H1 (cell line): ENCODE measurements at regions not wholly inside any gene's neighbourhood (a gene's known extent, or its start where the extent isn't known, plus 50 kb on each side); places are given as distances from the start of the nearest gene placed in this dataset.

Source experiments
- CTCF ChIA-PET: fragments of 300-600 bp; sonication (Branson Sonifier 250); formaldehyde crosslinking; loops from one replicate; lab custom pipeline; 2021; ENCODE audit not compliant: partially characterized antibody; lab: Charles Lee
- POLR2A ChIA-PET: fragments of 300-600 bp; sonication (Branson Sonifier 250); formaldehyde crosslinking; loops from one replicate; lab custom pipeline; 2021; ENCODE audit warnings: inconsistent platforms; ENCODE audit not compliant: partially characterized antibody; lab: Charles Lee
- DNase-seq, 2 experiments: peaks; one replicate each; pipeline versions ENCODE4 v3.0.0 to v3.0.0-alpha.2; 2010 to 2022; ENCODE audit warnings: low spot score in 2 of 2, low read depth in 1 of 2, mixed read lengths in 1 of 2
- FAIRE-seq: peaks from 2 replicates; lab custom pipeline; 2011; peaks lifted over from hg19 to GRCh38; lab: Jason Lieb, UNC
- H2AFZ ChIP-seq: 2 replicates; pipeline ENCODE4 v1.8.1; 2012; ENCODE audit warnings: low read length, inconsistent platforms
- H2AK5ac ChIP-seq: 2 replicates; pipeline ENCODE4 v1.6.1; 2013; ENCODE audit warnings: low read depth, low read length
- H2BK120ac ChIP-seq: replicated peaks from 2 replicates; pipeline ENCODE3; 2013; ENCODE audit warnings: low read depth, low read length, inconsistent platforms
- H2BK12ac ChIP-seq: 2 replicates; pipeline ENCODE4 v1.6.1; 2013; ENCODE audit warnings: low read depth, low read length
- H2BK15ac ChIP-seq: 2 replicates; pipeline ENCODE4 v1.6.1; 2013; ENCODE audit warnings: low read length
- H2BK20ac ChIP-seq: 2 replicates; pipeline ENCODE4 v1.6.1; 2013; ENCODE audit warnings: low read length
- H2BK5ac ChIP-seq: 2 replicates; pipeline ENCODE4 v1.6.1; 2013; ENCODE audit warnings: low read depth, low read length
- H3K14ac ChIP-seq: 2 replicates; pipeline ENCODE4 v1.6.1; 2013; ENCODE audit warnings: inconsistent platforms; ENCODE audit not compliant: insufficient read length
- H3K18ac ChIP-seq: 2 replicates; pipeline ENCODE4 v1.6.1; 2013; ENCODE audit warnings: low read length; ENCODE audit errors: extremely low read depth
- H3K23ac ChIP-seq: 2 replicates; pipeline ENCODE4 v1.6.1; 2013; ENCODE audit warnings: inconsistent platforms; ENCODE audit not compliant: insufficient read length
- H3K23me2 ChIP-seq: 2 replicates; pipeline ENCODE4 v1.6.1; 2013; ENCODE audit warnings: low read depth, low read length
- H3K27ac ChIP-seq: 2 replicates; pipeline ENCODE4 v1.6.1; 2011; ENCODE audit warnings: low read depth, low read length, inconsistent platforms
- H3K27me3 ChIP-seq, 4 experiments: replicated peaks in 1 of 4; 1 replicate in 1 of 4; 2 replicates in 3 of 4; pipeline versions ENCODE4 v1.6.1 to v1.8.1; 2011 to 2013; ENCODE audit warnings: low read length in 3 of 4, mild to moderate bottlenecking in 3 of 4, inconsistent platforms in 2 of 4, mixed read lengths in 2 of 4, moderate library complexity in 1 of 4; ENCODE audit not compliant: control insufficient read depth in 3 of 4, insufficient read depth in 3 of 4; ENCODE audit errors: extremely low read depth in 1 of 4
- H3K36me3 ChIP-seq, 4 experiments: 2 replicates each; pipeline versions ENCODE4 v1.6.1 to v1.8.1; 2011 to 2013; ENCODE audit warnings: mild to moderate bottlenecking in 4 of 4, low read length in 3 of 4, moderate library complexity in 2 of 4, control low read depth in 1 of 4, inconsistent platforms in 1 of 4; ENCODE audit not compliant: insufficient read depth in 4 of 4, control insufficient read depth in 2 of 4
- H3K4ac ChIP-seq: replicated peaks from 2 replicates; pipeline ENCODE3; 2013; ENCODE audit warnings: low read length, low read depth, mixed read lengths, inconsistent platforms; ENCODE audit not compliant: insufficient read length
- H3K4me1 ChIP-seq, 4 experiments: replicated peaks in 1 of 4; 1 replicate in 1 of 4; 2 replicates in 3 of 4; pipeline versions ENCODE4 v1.6.1 to v1.8.1; 2011 to 2013; ENCODE audit warnings: low read length in 3 of 4, inconsistent platforms in 2 of 4, mixed read lengths in 1 of 4; ENCODE audit not compliant: insufficient read depth in 4 of 4, control insufficient read depth in 3 of 4
- H3K4me2 ChIP-seq, 2 experiments: 2 replicates each; pipeline versions ENCODE4 v1.6.1 to v1.8.1; 2011 to 2013; ENCODE audit warnings: low read depth in 2 of 2, low read length in 2 of 2, control low read depth in 1 of 2, inconsistent platforms in 1 of 2, mild to moderate bottlenecking in 1 of 2; ENCODE audit not compliant: insufficient read depth in 1 of 2
- H3K4me3 ChIP-seq, 4 experiments: fragments of 200-600, 300-600 bp in 1 of 4; sonication (generic), shearing (Covaris generic), sonication (Bioruptor Twin) in 1 of 4; 2 replicates each; pipeline versions ENCODE4 v1.5.1 to v1.8.1; 2011 to 2016; ENCODE audit warnings: low read length in 4 of 4, low read depth in 3 of 4, control low read depth in 2 of 4, inconsistent platforms in 2 of 4, mild to moderate bottlenecking in 2 of 4, mixed read lengths in 1 of 4, moderate library complexity in 1 of 4; ENCODE audit not compliant: insufficient read depth in 2 of 4; ENCODE audit errors: extremely low read depth in 1 of 4
- H3K56ac ChIP-seq: replicated peaks from 2 replicates; pipeline ENCODE3; 2013; ENCODE audit warnings: low read depth, mild to moderate bottlenecking, mixed read lengths, low read length, inconsistent platforms; ENCODE audit not compliant: insufficient read length
- H3K79me1 ChIP-seq: 2 replicates; pipeline ENCODE4 v1.6.1; 2013; ENCODE audit warnings: low read depth, low read length, control low read depth
- H3K79me2 ChIP-seq, 2 experiments: 2 replicates each; pipeline versions ENCODE4 v1.6.1 to v1.8.1; 2012 to 2013; ENCODE audit warnings: low read length in 2 of 2, mild to moderate bottlenecking in 2 of 2, inconsistent platforms in 1 of 2; ENCODE audit not compliant: insufficient read depth in 2 of 2, control insufficient read depth in 1 of 2
- H3K9ac ChIP-seq, 4 experiments: replicated peaks in 1 of 4; 1 replicate in 1 of 4; 2 replicates in 3 of 4; pipeline versions ENCODE4 v1.6.1 to v1.8.1; 2011 to 2013; ENCODE audit warnings: low read depth in 3 of 4, low read length in 3 of 4, control low read depth in 2 of 4, mild to moderate bottlenecking in 2 of 4, moderate library complexity in 2 of 4, inconsistent platforms in 1 of 4; ENCODE audit errors: extremely low read depth in 1 of 4
- H3K9me3 ChIP-seq, 2 experiments: 2 replicates each; pipeline versions ENCODE4 v1.6.1 to v1.8.1; 2012 to 2013; ENCODE audit warnings: mild to moderate bottlenecking in 2 of 2, moderate library complexity in 2 of 2, control low read depth in 1 of 2, inconsistent platforms in 1 of 2, low read depth in 1 of 2, low read length in 1 of 2, mixed read lengths in 1 of 2; ENCODE audit not compliant: insufficient read depth in 2 of 2
- H4K20me1 ChIP-seq, 2 experiments: replicated peaks in 1 of 2; 2 replicates each; pipeline versions ENCODE3 to v1.8.1; 2011 to 2013; ENCODE audit warnings: inconsistent platforms in 2 of 2, low read length in 2 of 2, mild to moderate bottlenecking in 1 of 2; ENCODE audit not compliant: insufficient read depth in 2 of 2, control insufficient read depth in 1 of 2
- H4K5ac ChIP-seq: 2 replicates; pipeline ENCODE4 v1.6.1; 2013; ENCODE audit warnings: low read length, low read depth, mixed read lengths, inconsistent platforms; ENCODE audit not compliant: insufficient read length
- H4K8ac ChIP-seq: 2 replicates; pipeline ENCODE4 v1.8.0; 2013; ENCODE audit warnings: mild to moderate bottlenecking, moderate library complexity, low read length, inconsistent platforms; ENCODE audit not compliant: insufficient read depth; ENCODE audit errors: extremely low read depth
- H4K91ac ChIP-seq: replicated peaks from 2 replicates; pipeline ENCODE3; 2013; ENCODE audit warnings: low read length, mixed read lengths, inconsistent platforms; ENCODE audit not compliant: insufficient read length
- CBX8 ChIP-seq: fragments of 300-800, 300-1000 bp; sonication (generic); IDR thresholded peaks from 2 replicates; pipeline ENCODE4 v1.7.1; 2016; ENCODE audit warnings: low read depth, low read length, borderline replicate concordance
- CREB1 ChIP-seq: IDR thresholded peaks from 2 replicates; pipeline ENCODE4 v1.6.1; 2012; ENCODE audit warnings: inconsistent platforms
- CTBP2 ChIP-seq: IDR thresholded peaks from 2 replicates; pipeline ENCODE4 v1.7.0; 2011; ENCODE audit warnings: borderline replicate concordance, mild to moderate bottlenecking, moderate library complexity, mixed read lengths, low read length; ENCODE audit not compliant: insufficient read depth, insufficient read length
- E2F6 ChIP-seq: IDR thresholded peaks from 2 replicates; pipeline ENCODE4 v1.6.1; 2012; ENCODE audit warnings: inconsistent platforms
- FOSL1 ChIP-seq: IDR thresholded peaks from 2 replicates; pipeline ENCODE4 v1.6.1; 2011; ENCODE audit warnings: mild to moderate bottlenecking, low read depth, low read length, moderate library complexity; ENCODE audit not compliant: insufficient read depth
- GTF2F1 ChIP-seq: IDR thresholded peaks from 2 replicates; pipeline ENCODE4 v1.6.1; 2012; ENCODE audit warnings: low read depth, low read length, improper control_type of control experiment, borderline replicate concordance
- HDAC6 ChIP-seq: IDR thresholded peaks from one replicate; pipeline ENCODE4 v1.7.1; 2012; ENCODE audit warnings: low read depth, mild to moderate bottlenecking, inconsistent platforms, low read length, moderate library complexity
- MAX ChIP-seq: IDR thresholded peaks from 2 replicates; pipeline ENCODE4 v1.6.1; 2012; ENCODE audit warnings: inconsistent platforms
- SP1 ChIP-seq: IDR thresholded peaks from 2 replicates; pipeline ENCODE4 v1.6.1; 2011; ENCODE audit warnings: low read depth, low read length
- SP2 ChIP-seq: IDR thresholded peaks from 2 replicates; pipeline ENCODE4 v1.6.1; 2012; ENCODE audit warnings: mild to moderate bottlenecking, low read length, inconsistent platforms
- SP4 ChIP-seq: IDR thresholded peaks from 2 replicates; pipeline ENCODE4 v1.6.1; 2012; ENCODE audit warnings: low read length, inconsistent platforms
- TBP ChIP-seq: IDR thresholded peaks from 2 replicates; pipeline ENCODE4 v1.6.1; 2011; ENCODE audit warnings: low read depth, low read length, improper control_type of control experiment
- TCF12 ChIP-seq: IDR thresholded peaks from 2 replicates; pipeline ENCODE4 v1.6.1; 2011; ENCODE audit warnings: low read depth, mild to moderate bottlenecking, low read length
- WGBS, 2 experiments: shearing (Covaris generic) in 1 of 2; methylation state at CpG; one replicate each; pipeline versions ENCODE4 v1.1.6 to v1.1.7; 2013 to 2015; ENCODE audit warnings: low lambda C conversion rate in 2 of 2, mixed read lengths in 2 of 2, inconsistent platforms in 1 of 2, low coverage in 1 of 2, missing lambda C conversion rate in 1 of 2; ENCODE audit not compliant: insufficient replicate concordance in 2 of 2, insufficient coverage in 1 of 2, insufficient read length in 1 of 2; ENCODE audit errors: extremely low coverage in 1 of 2, missing lambda C conversion rate in 1 of 2; 5-methylcytosine and 5-hydroxymethylcytosine counted together

- H3K79me2 ChIP-seq, result no peaks in the 10 kb centered on the region
- no peak overlapping the region for H2BK5ac ChIP-seq
- no peaks in the 10 kb centered on the region for H4K20me1 ChIP-seq
- H3K4ac ChIP-seq, result no peak overlapping the region
- H2BK20ac ChIP-seq, result no peak overlapping the region
- no peak overlapping the region for H3K4me2 ChIP-seq
- no peak overlapping the region for H3K23ac ChIP-seq
- no peak overlapping the region for H2AK5ac ChIP-seq
- H4K5ac ChIP-seq, result no peak overlapping the region
- H2AFZ ChIP-seq, result no peak overlapping the region
- H3K9me3 ChIP-seq, result no peaks in the 10 kb centered on the region
- WGBS, 2 experiments, result 94% methylated on average over 2 of the region's 2 CpGs; no CpG with 5 or more reads in 1 of the 2 experiments
- H3K23me2 ChIP-seq, result no peaks in the 10 kb centered on the region
- H3K4me3 ChIP-seq, result no peak overlapping the region
- no peaks in the 10 kb centered on the region for H3K4me1 ChIP-seq
- no peaks in the 10 kb centered on the region for H3K79me1 ChIP-seq
- POLR2A ChIA-PET, result no interaction called here
- no peak for DNase-seq
- CTCF ChIA-PET, result interaction anchor here (4.1 kb wide), 1 partner anchor 118 kb away, joined by 22 read pairs; no protein-coding TSS in a partner anchor
- no peak overlapping the region for H2BK120ac ChIP-seq
- H4K91ac ChIP-seq, result no peak overlapping the region
- no peak overlapping the region for H2BK15ac ChIP-seq
- no peak overlapping the region for H3K9ac ChIP-seq
- H3K14ac ChIP-seq, result no peak overlapping the region
- TF ChIP-seq CTBP2 (no peak), SP1 (no peak), CREB1 (no peak), SP2 (no peak), TBP (no peak), CBX8 (no peak), TCF12 (no peak), GTF2F1 (no peak), FOSL1 (no peak), SP4 (no peak), E2F6 (no peak), MAX (no peak), HDAC6 (no peak)
- TF ChIP-seq, all 59 proteins: peak for 0
- no peak for FAIRE-seq
- Histone ChIP-seq H3K27me3 (no peaks in the 10 kb centered on the region), H3K36me3 (no peaks in the 10 kb centered on the region), H3K18ac (no peak overlapping the region), H3K56ac (no peak overlapping the region), H4K8ac (no peak overlapping the region), H2BK12ac (no peak overlapping the region), H3K27ac (no peak overlapping the region)
Observed at GRCh38 chr9:3730511-3730922, 204.7 kb upstream of the RFX3 start.
